ENCODE measurements at regions not wholly inside any gene's neighbourhood (a gene's known extent, or its start where the extent isn't known, plus 50 kb on each side); places are given as distances from the start of the nearest gene placed in this dataset.

GRCh38 chr3:109920749-109921148, 583.4 kb upstream of the DPPA4 start:
- DNase-seq (ENCODE audit: extremely low spot score): no peak
- CTCF ChIA-PET: no interaction called here
- no peak for TF ChIP-seq CTCF (IDR thresholded peaks at IDR 0.05; ENCODE audit: control extremely low read depth, extremely low read depth, low read depth, missing control alignments)

GRCh38 chr3:109921509-109921908, 584.2 kb upstream of the DPPA4 start:
- no peak for TF ChIP-seq CTCF (IDR thresholded peaks at IDR 0.05; ENCODE audit: control extremely low read depth, extremely low read depth, low read depth, missing control alignments)
- DNase-seq (ENCODE audit: extremely low spot score): no peak
- POLR2A ChIA-PET: no interaction called here
- CTCF ChIA-PET: no interaction called here

More at GRCh38 chr3:109920749-109921148, 583.4 kb upstream of the DPPA4 start:
- POLR2A ChIA-PET: no interaction called here

GRCh38 chr3:109922856-109923255, 585.5 kb upstream of the DPPA4 start:
- CTCF ChIA-PET: no interaction called here
- DNase-seq (ENCODE audit: extremely low spot score): no peak
- TF ChIP-seq CTCF (IDR thresholded peaks at IDR 0.05; ENCODE audit: control extremely low read depth, extremely low read depth, low read depth, missing control alignments): no peak
- POLR2A ChIA-PET: no interaction called here

- no peak for DNase-seq (ENCODE audit: extremely low spot score)
- ChIA-PET CTCF (interaction anchor here (1.5 kb wide), 1 partner anchor 9 kb away, joined by 5 read pairs; no protein-coding TSS in a partner anchor), POLR2A (no interaction called here)
- no peak for TF ChIP-seq CTCF (IDR thresholded peaks at IDR 0.05; ENCODE audit: control extremely low read depth, extremely low read depth, low read depth, missing control alignments)
Observed at GRCh38 chr3:109923431-109923830, 586.1 kb upstream of the DPPA4 start.

GRCh38 chr3:109924196-109924595, 586.9 kb upstream of the DPPA4 start:
- CTCF ChIA-PET: interaction anchor here (1.5 kb wide), 1 partner anchor 8 kb away, joined by 5 read pairs; no protein-coding TSS in a partner anchor
- no peak for DNase-seq (ENCODE audit: extremely low spot score)

GRCh38 chr3:109926376-109926775, 589.0 kb upstream of the DPPA4 start:
- no peak for TF ChIP-seq CTCF (IDR thresholded peaks at IDR 0.05; ENCODE audit: control extremely low read depth, extremely low read depth, low read depth, missing control alignments)
- POLR2A ChIA-PET: no interaction called here
- CTCF ChIA-PET: no interaction called here
- no peak for DNase-seq (ENCODE audit: extremely low spot score)

More at GRCh38 chr3:109924196-109924595, 586.9 kb upstream of the DPPA4 start:
- POLR2A ChIA-PET: no interaction called here
- no peak for TF ChIP-seq CTCF (IDR thresholded peaks at IDR 0.05; ENCODE audit: control extremely low read depth, extremely low read depth, low read depth, missing control alignments)

GRCh38 chr3:109927161-109927560, 589.8 kb upstream of the DPPA4 start:
- no peak for DNase-seq (ENCODE audit: extremely low spot score)

More at GRCh38 chr3:109927161-109927560, 589.8 kb upstream of the DPPA4 start:
- no peak for TF ChIP-seq CTCF (IDR thresholded peaks at IDR 0.05; ENCODE audit: control extremely low read depth, extremely low read depth, low read depth, missing control alignments)
- ChIA-PET CTCF (no interaction called here), POLR2A (no interaction called here)

Data from GM10248 (cell line).